OCI-LY7 (cell line): ENCODE measurements at regions not wholly inside any gene's neighbourhood (a gene's known extent, or its start where the extent isn't known, plus 50 kb on each side); places are given as distances from the start of the nearest gene placed in this dataset.

Source experiments
- BruUV-seq: library from RNA; stranded (reverse); fragments of 400-500 nt; replicated peaks from 2 replicates; lab custom pipeline; 2021; lab: Mats Ljungman, UMichigan
- CTCF ChIA-PET: fragments of 300-600 bp; sonication (Branson Sonifier 250); formaldehyde crosslinking; loops from one replicate; lab custom pipeline; 2022; ENCODE audit warnings: antibody characterized with exemption; ENCODE audit not compliant: unreplicated experiment; lab: Charles Lee
- POLR2A ChIA-PET: fragments of 300-600 bp; sonication (Branson Sonifier 250); formaldehyde crosslinking; loops from one replicate; lab custom pipeline; 2022; ENCODE audit warnings: antibody characterized with exemption; lab: Charles Lee
- DNase-seq: peaks from one replicate; pipeline ENCODE4 v3.0.0-alpha.2; 2015; ENCODE audit warnings: low spot score
- H2AFZ ChIP-seq: fragments of 200-600 bp; sonication (generic), shearing (Covaris generic); 2 replicates; pipeline ENCODE4 v1.6.1; 2014; ENCODE audit warnings: mild to moderate bottlenecking, antibody characterized with exemption, low read length, moderate library complexity
- H3K27ac ChIP-seq: fragments of 200-600 bp; sonication (generic); 2 replicates; pipeline ENCODE4 v1.5.1; 2014; ENCODE audit warnings: mixed run types, low read depth, mild to moderate bottlenecking, moderate library complexity, low read length, inconsistent platforms; ENCODE audit not compliant: poor library complexity, severe bottlenecking
- H3K36me3 ChIP-seq: fragments of 200-600 bp; sonication (generic); 2 replicates; pipeline ENCODE4 v1.6.1; 2014; ENCODE audit warnings: mild to moderate bottlenecking, antibody characterized with exemption, low read length, moderate library complexity, mixed read lengths; ENCODE audit not compliant: insufficient read depth
- H3K4me1 ChIP-seq: fragments of 200-600 bp; sonication (generic); 2 replicates; pipeline ENCODE4 v1.5.1; 2014; ENCODE audit warnings: mild to moderate bottlenecking, low read length; ENCODE audit not compliant: insufficient read depth, poor library complexity, severe bottlenecking
- H3K4me2 ChIP-seq: fragments of 200-600 bp; sonication (generic); 2 replicates; pipeline ENCODE4 v1.6.1; 2014; ENCODE audit warnings: mild to moderate bottlenecking, low read length
- H3K4me3 ChIP-seq: fragments of 200-600 bp; sonication (generic); 2 replicates; pipeline ENCODE4 v1.5.1; 2014; ENCODE audit warnings: mild to moderate bottlenecking, low read depth, low read length; ENCODE audit not compliant: poor library complexity, severe bottlenecking
- H3K79me2 ChIP-seq: fragments of 200-600 bp; sonication (generic); 2 replicates; pipeline ENCODE4 v1.6.1; 2016; ENCODE audit warnings: low read depth, mild to moderate bottlenecking, low read length, moderate library complexity, mixed read lengths; ENCODE audit not compliant: insufficient read depth
- H3K9me2 ChIP-seq: fragments of 200-600 bp; sonication (generic); 2 replicates; pipeline ENCODE4 v1.6.1; 2016; ENCODE audit warnings: mild to moderate bottlenecking, low read length, mixed read lengths; ENCODE audit not compliant: insufficient read depth
- H3K9me3 ChIP-seq: fragments of 200-600 bp; sonication (generic); 2 replicates; pipeline ENCODE4 v1.6.1; 2014; ENCODE audit warnings: mild to moderate bottlenecking, mixed run types, low read length, mixed read lengths
- H4K20me1 ChIP-seq: fragments of 200-600 bp; sonication (generic); 2 replicates; pipeline ENCODE4 v1.6.1; 2014; ENCODE audit warnings: mild to moderate bottlenecking, antibody characterized with exemption, low read length, moderate library complexity, mixed read lengths; ENCODE audit not compliant: insufficient read depth
- CTCF ChIP-seq: fragments of 200-600 bp; sonication (generic); conservative IDR thresholded peaks from 2 replicates; pipeline ENCODE4 v1.5.1; 2014; ENCODE audit warnings: mild to moderate bottlenecking, antibody characterized with exemption, low read length, moderate library complexity, mixed read lengths
- EZH2phosphoT487 ChIP-seq: fragments of 200-600 bp; sonication (generic); IDR thresholded peaks from 2 replicates; pipeline ENCODE4 v1.6.1; 2018; ENCODE audit warnings: low read depth, borderline replicate concordance, mild to moderate bottlenecking, mixed run types, antibody characterized with exemption, low read length, moderate library complexity, mixed read lengths
- intact Hi-C: fragments of 100-400 bp; cut with micrococcal nuclease; formaldehyde crosslinking; loops from one replicate; pipeline ENCODE4 v1.10.0; 2022; ENCODE audit not compliant: unreplicated experiment

DNA sequence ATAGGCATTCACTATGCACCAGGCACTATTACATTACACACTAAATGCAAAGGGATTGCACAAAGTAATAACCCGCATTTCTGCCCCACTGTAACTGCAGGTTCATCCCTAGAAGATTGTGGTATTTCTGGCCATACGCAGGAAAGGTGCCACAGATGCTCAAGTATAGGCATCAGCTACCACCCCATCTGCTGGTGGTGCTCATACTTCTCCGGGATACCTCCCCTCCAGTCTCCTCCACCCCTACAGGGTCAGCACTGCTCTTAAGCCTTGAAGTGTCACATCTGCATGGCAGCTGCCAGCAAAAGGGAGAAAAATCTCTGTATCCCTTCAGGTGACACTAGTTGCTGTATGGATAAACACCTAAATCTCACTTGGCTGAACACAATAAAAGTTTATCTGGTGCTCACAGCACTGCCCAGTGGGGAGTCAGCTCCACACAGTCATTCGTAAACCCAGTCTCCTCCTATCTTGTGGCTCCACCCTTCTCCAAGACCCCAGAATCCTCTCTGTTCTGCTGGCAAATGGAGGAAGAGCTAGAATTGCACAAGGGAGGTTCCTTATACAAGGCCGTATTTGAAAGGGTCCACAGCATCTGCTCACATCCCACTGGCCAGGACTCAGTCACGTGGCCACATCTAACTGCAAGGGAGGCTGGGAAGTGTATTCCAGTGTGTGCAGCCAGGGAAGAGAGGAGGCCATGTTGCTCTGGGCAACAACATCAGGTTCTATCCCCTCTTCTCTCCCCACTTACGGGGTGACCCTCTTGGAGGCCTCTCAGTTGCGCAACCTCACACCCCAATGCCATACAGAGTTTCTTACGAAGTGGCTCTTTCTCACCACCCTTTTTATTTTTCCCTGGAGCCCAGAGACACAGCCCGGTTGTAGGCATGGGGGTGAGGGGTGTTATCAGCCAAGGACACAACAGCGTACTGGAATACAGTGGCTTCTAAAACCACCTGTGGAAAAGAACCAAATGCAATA lies 114.7 kb downstream of the BUD13 start:
- no peaks in the 10 kb centered on the region for H4K20me1 ChIP-seq
- ChIA-PET POLR2A (no interaction called here), CTCF (no interaction called here)
- no peak overlapping the region for H3K27ac ChIP-seq
- H2AFZ ChIP-seq: no peak overlapping the region
- no peak for DNase-seq
- H3K4me2 ChIP-seq: no peak overlapping the region
- TF ChIP-seq EZH2phosphoT487 (no peak), CTCF (no peak)
- no peak overlapping the region for H3K4me3 ChIP-seq
- H3K79me2 ChIP-seq: no peaks in the 10 kb centered on the region
- H3K9me3 ChIP-seq: no peaks in the 10 kb centered on the region
- H3K4me1 ChIP-seq: no peaks in the 10 kb centered on the region
- no TSS peak for BruUV-seq
- intact Hi-C loops: no loop called here
- H3K9me2 ChIP-seq: no peaks in the 10 kb centered on the region
- H3K36me3 ChIP-seq: no peaks in the 10 kb centered on the region

- ChIA-PET CTCF (no interaction called here), POLR2A (interaction anchor here (0.7 kb wide), 1 partner anchor 108 kb away, joined by 3 read pairs; no protein-coding TSS in a partner anchor)
- H2AFZ ChIP-seq: no peak overlapping the region
- intact Hi-C loops: no loop called here
- H3K4me2 ChIP-seq: no peak overlapping the region
- TF ChIP-seq EZH2phosphoT487 (no peak), CTCF (no peak)
- no peak overlapping the region for H3K27ac ChIP-seq
- no peaks in the 10 kb centered on the region for H3K9me3 ChIP-seq
- H3K79me2 ChIP-seq: no peaks in the 10 kb centered on the region
- H3K36me3 ChIP-seq: no peaks in the 10 kb centered on the region
- DNase-seq: no peak
- no peaks in the 10 kb centered on the region for H3K9me2 ChIP-seq
- H3K4me1 ChIP-seq: no peaks in the 10 kb centered on the region
- H3K4me3 ChIP-seq: no peak overlapping the region
- BruUV-seq: no TSS peak
- H4K20me1 ChIP-seq: no peaks in the 10 kb centered on the region
Measured at GRCh38 chr11:116656011-116656410, 116.8 kb downstream of the BUD13 start.

DNA sequence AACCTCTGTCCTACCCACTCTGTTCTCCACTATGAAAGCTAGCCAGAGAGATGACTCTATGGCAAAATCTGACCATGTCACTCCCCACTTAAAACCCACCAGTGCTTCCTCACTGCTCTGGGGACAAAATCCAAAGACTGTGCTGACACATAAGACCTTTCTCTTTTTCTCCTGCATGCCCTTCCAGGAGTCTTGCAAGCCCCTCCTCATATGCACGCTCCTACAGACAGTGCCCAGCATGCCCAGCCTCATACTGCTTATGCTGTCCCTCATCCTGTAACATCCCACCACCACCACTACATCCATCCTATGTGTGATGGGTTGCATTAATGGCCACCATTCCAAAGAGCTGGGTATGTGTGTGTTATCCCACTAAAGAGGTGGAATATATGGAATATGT lies 118.3 kb downstream of the BUD13 start:
- Histone ChIP-seq H3K4me1 (no peaks in the 10 kb centered on the region), H3K9me3 (no peaks in the 10 kb centered on the region), H2AFZ (no peak overlapping the region), H3K27ac (no peak overlapping the region), H4K20me1 (no peaks in the 10 kb centered on the region), H3K4me3 (no peak overlapping the region), H3K4me2 (no peak overlapping the region), H3K9me2 (no peaks in the 10 kb centered on the region), H3K79me2 (no peaks in the 10 kb centered on the region), H3K36me3 (no peaks in the 10 kb centered on the region)
- intact Hi-C loops: no loop called here
- no peak for DNase-seq
- TF ChIP-seq EZH2phosphoT487: no peak
- no peak for TF ChIP-seq CTCF
- ChIA-PET CTCF (no interaction called here), POLR2A (no interaction called here)
- no TSS peak for BruUV-seq
